Right lobe of liver (tissue), 6 donors: ENCODE measurements at regions not wholly inside any gene's neighbourhood (a gene's known extent, or its start where the extent isn't known, plus 50 kb on each side); places are given as distances from the start of the nearest gene placed in this dataset.

Source experiments
- ATAC-seq, 4 donors: fragments of 200-7000 bp; cut with Tn5 transposase; one replicate each; pipeline ENCODE4 v1.9.1; 2020; ENCODE audit warnings: mild to moderate bottlenecking in 4 of 4, moderate library complexity in 4 of 4
- DNase-seq, 3 donors: peaks; one replicate each; pipeline ENCODE4 v3.0.0-alpha.2; 2020
- H3K27ac ChIP-seq, 3 donors: fragments of 200-600 bp; one replicate each; pipeline ENCODE4 v1.8.0; 2022
- H3K27me3 ChIP-seq, 2 donors: fragments of 200-600 bp; one replicate each; pipeline ENCODE4 v1.8.0; 2022
- H3K36me3 ChIP-seq, 4 donors: fragments of 200-600 bp; sonication (generic) in 1 of 4; one replicate each; pipeline versions ENCODE4 v1.5.1 to v1.8.0; 2017 to 2022; ENCODE audit warnings: control low read depth in 1 of 4
- H3K4me1 ChIP-seq, 4 donors: fragments of 200-600 bp; sonication (generic) in 1 of 4; one replicate each; pipeline versions ENCODE4 v1.5.1 to v1.8.0; 2017 to 2022; ENCODE audit warnings: control low read depth in 1 of 4
- H3K4me3 ChIP-seq, 3 donors: fragments of 200-600 bp; one replicate each; pipeline ENCODE4 v1.8.0; 2022
- H3K9me3 ChIP-seq, 4 donors: fragments of 200-600 bp; sonication (generic) in 1 of 4; one replicate each; pipeline versions ENCODE4 v1.5.1 to v1.8.0; 2017 to 2022; ENCODE audit warnings: control low read depth in 1 of 4
- CTCF ChIP-seq, 4 donors: fragments of 200-600 bp in 3 of 4; fragments of 450-650 bp in 1 of 4; IDR thresholded peaks; one replicate each; pipeline versions ENCODE4 v1.5.1 to v1.8.0; 2016 to 2022; ENCODE audit warnings: antibody characterized with exemption in 4 of 4, mild to moderate bottlenecking in 2 of 4
- POLR2A ChIP-seq: fragments of 450-650 bp; IDR thresholded peaks from one replicate; pipeline ENCODE4 v1.6.1; 2017; ENCODE audit warnings: antibody characterized with exemption, mild to moderate bottlenecking
- WGBS: methylation state at CpG from one replicate; pipeline ENCODE4 v1.1.6; 2018; ENCODE audit warnings: low coverage, low lambda C conversion rate; ENCODE audit not compliant: insufficient coverage; ENCODE audit errors: missing lambda C conversion rate; 5-methylcytosine and 5-hydroxymethylcytosine counted together
- intact Hi-C, 2 donors: fragments of 100-400 bp; cut with DNase I; formaldehyde crosslinking; loops; one replicate each; pipeline versions ENCODE4 v1.11.2 to v1.14.1; 2022
- donor health status: DM: no; HTN: yes; CAD: no.
- donor health status: DM: no; HTN: no; CAD: no.
- donor health status: DM: no; HTN: no; CAD: no.
- donor health status: DM: no; HTN: yes; CAD: no.
- donor health status: DM: no; HTN: yes; CAD: no.

GRCh38 chr1:208888376-208888775, 644.2 kb upstream of the PLXNA2 start:
- no peak overlapping the region for H3K27ac ChIP-seq
- no peaks in the 10 kb centered on the region for H3K4me1 ChIP-seq
- H3K27me3 ChIP-seq = no peaks in the 10 kb centered on the region
- no peak overlapping the region for H3K4me3 ChIP-seq
- TF ChIP-seq POLR2A (no peak), CTCF (IDR thresholded peaks at IDR 0.05) (no peak)
- intact Hi-C loops = no loop called here
- no peaks in the 10 kb centered on the region for H3K36me3 ChIP-seq
- H3K9me3 ChIP-seq = no peaks in the 10 kb centered on the region
- ATAC-seq = no peak
- DNase-seq = no peak
- 74% methylated on average over 2 of the region's 2 CpGs for WGBS

GRCh38 chr1:208892147-208892546, 648.0 kb upstream of the PLXNA2 start:
- intact Hi-C loops = no loop called here
- Histone ChIP-seq H3K4me3 (no peak overlapping the region), H3K27me3 (no peaks in the 10 kb centered on the region), H3K9me3 (no peaks in the 10 kb centered on the region), H3K4me1 (no peaks in the 10 kb centered on the region), H3K36me3 (no peaks in the 10 kb centered on the region), H3K27ac (no peak overlapping the region)
- ATAC-seq = no peak
- 62% methylated on average over 6 of the region's 6 CpGs for WGBS
- TF ChIP-seq POLR2A = no peak
- no peak for DNase-seq

GRCh38 chr1:208893251-208893650, 649.1 kb upstream of the PLXNA2 start:
- TF ChIP-seq CTCF (IDR thresholded peaks at IDR 0.05) (no peak), POLR2A (no peak)
- Histone ChIP-seq H3K4me3 (no peak overlapping the region), H3K27me3 (no peaks in the 10 kb centered on the region), H3K4me1 (no peaks in the 10 kb centered on the region), H3K36me3 (no peaks in the 10 kb centered on the region), H3K9me3 (no peaks in the 10 kb centered on the region), H3K27ac (no peak overlapping the region)
- intact Hi-C loops = no loop called here
- 90% methylated on average over 3 of the region's 3 CpGs for WGBS
- no peak for ATAC-seq
- DNase-seq = no peak

GRCh38 chr1:208895181-208895580, 651.0 kb upstream of the PLXNA2 start:
- intact Hi-C loops = no loop called here
- no peak overlapping the region for H3K27ac ChIP-seq
- no peaks in the 10 kb centered on the region for H3K36me3 ChIP-seq
- no peak for ATAC-seq
- WGBS = 100% methylated on average over 1 of the region's 1 CpG
- no peak for TF ChIP-seq CTCF (IDR thresholded peaks at IDR 0.05)
- no peak for TF ChIP-seq POLR2A
- DNase-seq = no peak
- H3K4me1 ChIP-seq = no peaks in the 10 kb centered on the region
- H3K4me3 ChIP-seq = no peak overlapping the region
- H3K27me3 ChIP-seq = no peaks in the 10 kb centered on the region
- no peaks in the 10 kb centered on the region for H3K9me3 ChIP-seq

GRCh38 chr1:208895820-208896219, 651.6 kb upstream of the PLXNA2 start:
- no peaks in the 10 kb centered on the region for H3K36me3 ChIP-seq
- no peaks in the 10 kb centered on the region for H3K27me3 ChIP-seq
- 18% methylated on average over 1 of the region's 1 CpG for WGBS
- H3K4me1 ChIP-seq = no peaks in the 10 kb centered on the region
- H3K27ac ChIP-seq = no peak overlapping the region
- no peaks in the 10 kb centered on the region for H3K9me3 ChIP-seq
- ATAC-seq (no peak), DNase-seq (no peak)
- intact Hi-C loops = no loop called here
- TF ChIP-seq POLR2A (no peak), CTCF (IDR thresholded peaks at IDR 0.05) (no peak)
- H3K4me3 ChIP-seq = no peak overlapping the region
